BJ (cell line): ENCODE measurements at regions not wholly inside any gene's neighbourhood (a gene's known extent, or its start where the extent isn't known, plus 50 kb on each side); places are given as distances from the start of the nearest gene placed in this dataset.

Experiments
- CTCF ChIA-PET: fragments of 350-600 bp; formaldehyde crosslinking; extraction: SDS; loops from one replicate; lab custom pipeline; 2021; ENCODE audit warnings: antibody characterized with exemption, inconsistent platforms; lab: Yijun Ruan, JAX
- POLR2A ChIA-PET: fragments of 300-600 bp; sonication (Branson Sonifier 250); formaldehyde crosslinking; extraction: SDS; loops from one replicate; lab custom pipeline; 2021; ENCODE audit warnings: antibody characterized with exemption; lab: Charles Lee
- DNase-seq: peaks from one replicate; pipeline ENCODE4 v3.0.0-alpha.2; 2011; ENCODE audit warnings: low read depth
- H3K27me3 ChIP-seq: 2 replicates; pipeline ENCODE4 v1.6.0; 2011; ENCODE audit warnings: low read length; ENCODE audit not compliant: control insufficient read depth, insufficient read depth
- H3K36me3 ChIP-seq: 2 replicates; pipeline ENCODE4 v1.5.1; 2011; ENCODE audit warnings: low read length; ENCODE audit not compliant: control insufficient read depth, insufficient read depth
- H3K4me3 ChIP-seq: 2 replicates; pipeline ENCODE4 v1.5.1; 2011; ENCODE audit warnings: low read depth, mild to moderate bottlenecking, control low read depth, low read length
- TF ChIP-seq, protein P1 (sequence below): IDR thresholded peaks from 2 replicates; pipeline ENCODE4 v1.5.1; 2011; ENCODE audit warnings: low read depth, mild to moderate bottlenecking, control low read depth, inconsistent platforms, low read length, moderate library complexity; ENCODE audit not compliant: insufficient read depth

- TF ChIP-seq, protein P1, sequence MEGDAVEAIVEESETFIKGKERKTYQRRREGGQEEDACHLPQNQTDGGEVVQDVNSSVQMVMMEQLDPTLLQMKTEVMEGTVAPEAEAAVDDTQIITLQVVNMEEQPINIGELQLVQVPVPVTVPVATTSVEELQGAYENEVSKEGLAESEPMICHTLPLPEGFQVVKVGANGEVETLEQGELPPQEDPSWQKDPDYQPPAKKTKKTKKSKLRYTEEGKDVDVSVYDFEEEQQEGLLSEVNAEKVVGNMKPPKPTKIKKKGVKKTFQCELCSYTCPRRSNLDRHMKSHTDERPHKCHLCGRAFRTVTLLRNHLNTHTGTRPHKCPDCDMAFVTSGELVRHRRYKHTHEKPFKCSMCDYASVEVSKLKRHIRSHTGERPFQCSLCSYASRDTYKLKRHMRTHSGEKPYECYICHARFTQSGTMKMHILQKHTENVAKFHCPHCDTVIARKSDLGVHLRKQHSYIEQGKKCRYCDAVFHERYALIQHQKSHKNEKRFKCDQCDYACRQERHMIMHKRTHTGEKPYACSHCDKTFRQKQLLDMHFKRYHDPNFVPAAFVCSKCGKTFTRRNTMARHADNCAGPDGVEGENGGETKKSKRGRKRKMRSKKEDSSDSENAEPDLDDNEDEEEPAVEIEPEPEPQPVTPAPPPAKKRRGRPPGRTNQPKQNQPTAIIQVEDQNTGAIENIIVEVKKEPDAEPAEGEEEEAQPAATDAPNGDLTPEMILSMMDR: no peak
Observed at GRCh38 chr9:31144614-31145013, 1239.8 kb upstream of the ACO1 start.

GRCh38 chr9:31146485-31147166 is 1237.8 kb upstream of the ACO1 start:
- no peak for DNase-seq
- TF ChIP-seq, protein P1: no peak
- POLR2A ChIA-PET: no interaction called here
- CTCF ChIA-PET: no interaction called here
- Histone ChIP-seq H3K27me3 (no peaks in the 10 kb centered on the region), H3K4me3 (no peak overlapping the region), H3K36me3 (no peaks in the 10 kb centered on the region)

More at GRCh38 chr9:31144614-31145013, 1239.8 kb upstream of the ACO1 start:
- no peaks in the 10 kb centered on the region for H3K36me3 ChIP-seq
- H3K27me3 ChIP-seq: no peaks in the 10 kb centered on the region
- H3K4me3 ChIP-seq: no peak overlapping the region
- ChIA-PET CTCF (no interaction called here), POLR2A (no interaction called here)
- no peak for DNase-seq

DNA sequence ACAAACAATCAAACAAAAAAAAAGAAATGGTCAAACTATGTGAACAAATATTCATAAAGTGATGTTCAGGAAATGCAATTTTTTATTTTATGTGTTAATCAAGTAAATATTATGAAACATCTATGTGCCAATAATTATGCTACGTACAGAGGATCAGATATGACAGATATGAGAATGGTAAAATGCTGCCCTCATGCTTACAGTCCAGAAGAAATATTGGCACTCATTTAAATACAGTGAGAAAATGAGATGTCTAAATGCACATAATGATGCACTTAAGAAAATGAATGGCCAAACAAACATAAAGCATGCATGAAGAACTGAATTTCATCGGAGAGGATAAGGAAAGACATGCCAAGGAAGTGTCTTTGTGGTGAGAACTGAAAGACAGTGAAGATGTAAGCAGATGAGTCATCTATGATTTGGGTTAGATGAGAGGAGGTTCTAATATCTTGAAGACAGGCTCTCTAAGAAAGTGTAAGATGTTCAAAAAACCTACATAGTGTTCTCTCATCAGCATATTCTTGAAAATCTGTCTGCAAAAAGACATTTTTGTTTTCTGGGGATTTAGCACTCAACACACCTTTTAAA is 1231.1 kb upstream of the ACO1 start:
- POLR2A ChIA-PET: no interaction called here
- Histone ChIP-seq H3K4me3 (no peak overlapping the region), H3K36me3 (no peaks in the 10 kb centered on the region), H3K27me3 (no peaks in the 10 kb centered on the region)
- no peak for DNase-seq
- TF ChIP-seq, protein P1: no peak
- CTCF ChIA-PET: no interaction called here

- ChIA-PET CTCF (no interaction called here), POLR2A (no interaction called here)
- no peaks in the 10 kb centered on the region for H3K36me3 ChIP-seq
- H3K27me3 ChIP-seq: no peaks in the 10 kb centered on the region
- TF ChIP-seq, protein P1: no peak
- DNase-seq: no peak
- no peak overlapping the region for H3K4me3 ChIP-seq
Observed at GRCh38 chr9:31166516-31166915, 1217.9 kb upstream of the ACO1 start.

DNA sequence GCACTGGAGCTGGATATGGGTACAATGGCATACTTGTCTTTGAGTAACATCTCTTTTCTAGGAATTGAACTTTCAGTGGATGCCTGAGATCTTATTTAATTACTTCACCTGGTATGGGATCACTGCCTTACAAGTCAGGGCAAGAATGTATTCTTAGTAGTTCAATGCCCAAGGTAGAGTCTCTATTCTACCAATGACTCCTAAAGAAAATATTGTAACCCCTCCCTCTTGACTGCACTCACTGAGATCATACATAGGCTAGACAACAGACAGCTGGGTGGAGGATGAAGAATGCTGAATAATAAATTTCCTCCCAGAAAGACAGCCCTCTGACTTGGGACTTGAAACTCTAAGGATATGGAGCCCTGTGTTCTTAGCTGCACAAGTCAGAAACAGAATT is 1216.3 kb upstream of the ACO1 start:
- no peak overlapping the region for H3K4me3 ChIP-seq
- POLR2A ChIA-PET: no interaction called here
- DNase-seq: no peak
- H3K27me3 ChIP-seq: no peaks in the 10 kb centered on the region
- CTCF ChIA-PET: no interaction called here
- TF ChIP-seq, protein P1: no peak
- no peaks in the 10 kb centered on the region for H3K36me3 ChIP-seq
